Prostate gland (tissue), 2 donors: ENCODE measurements at regions not wholly inside any gene's neighbourhood (a gene's known extent, or its start where the extent isn't known, plus 50 kb on each side); places are given as distances from the start of the nearest gene placed in this dataset.

Source experiments
- DNase-seq: peaks from one replicate; pipeline ENCODE4 v3.0.0-alpha.2; 2019; ENCODE audit warnings: low spot score
- H3K27ac ChIP-seq, 2 donors: fragments of 200-600 bp; sonication (generic); 2 replicates each; pipeline ENCODE4 v1.5.1; 2017 to 2019
- H3K27me3 ChIP-seq: fragments of 200-600 bp; sonication (generic); replicated peaks from 2 replicates; pipeline ENCODE4 v1.5.1; 2019; ENCODE audit not compliant: insufficient read depth
- H3K36me3 ChIP-seq, 2 donors: fragments of 200-600 bp; sonication (generic); 1 replicate in 1 of 2; 2 replicates in 1 of 2; pipeline versions ENCODE4 v1.5.1 to v1.8.1; 2017 to 2019
- H3K4me1 ChIP-seq: fragments of 200-600 bp; sonication (generic); replicated peaks from 2 replicates; pipeline ENCODE4 v1.5.1; 2019
- H3K4me3 ChIP-seq, 2 donors: fragments of 200-600 bp; sonication (generic); 2 replicates each; pipeline ENCODE4 v1.5.1; 2017 to 2019
- H3K9me3 ChIP-seq: fragments of 200-600 bp; sonication (generic); 2 replicates; pipeline ENCODE4 v1.5.1; 2017
- POLR2A ChIP-seq: fragments of 450-650 bp; IDR thresholded peaks from one replicate; pipeline ENCODE4 v1.6.1; 2016; ENCODE audit warnings: antibody characterized with exemption, mild to moderate bottlenecking
- POLR2AphosphoS5 ChIP-seq: sonication (generic); formaldehyde crosslinking; IDR thresholded peaks from one replicate; pipeline ENCODE4 v1.6.1; 2017; ENCODE audit warnings: antibody characterized with exemption
- WGBS: methylation state at CpG from one replicate; pipeline ENCODE4 v1.1.5; 2018; 5-methylcytosine and 5-hydroxymethylcytosine counted together
- intact Hi-C: fragments of 100-400 bp; cut with DNase I; formaldehyde crosslinking; loops from one replicate; pipeline ENCODE4 v1.14.2; 2022
- TF ChIP-seq, protein P1 (sequence below), 4 experiments: fragments of 200-600 bp in 2 of 4; fragments of 450-650 bp in 2 of 4; sonication (generic) in 2 of 4; IDR thresholded peaks; 1 replicate in 3 of 4; 2 replicates in 1 of 4; pipeline ENCODE4 v1.5.1; 2016 to 2019; ENCODE audit warnings: antibody characterized with exemption in 4 of 4, mild to moderate bottlenecking in 2 of 4, moderate library complexity in 2 of 4

DNA sequence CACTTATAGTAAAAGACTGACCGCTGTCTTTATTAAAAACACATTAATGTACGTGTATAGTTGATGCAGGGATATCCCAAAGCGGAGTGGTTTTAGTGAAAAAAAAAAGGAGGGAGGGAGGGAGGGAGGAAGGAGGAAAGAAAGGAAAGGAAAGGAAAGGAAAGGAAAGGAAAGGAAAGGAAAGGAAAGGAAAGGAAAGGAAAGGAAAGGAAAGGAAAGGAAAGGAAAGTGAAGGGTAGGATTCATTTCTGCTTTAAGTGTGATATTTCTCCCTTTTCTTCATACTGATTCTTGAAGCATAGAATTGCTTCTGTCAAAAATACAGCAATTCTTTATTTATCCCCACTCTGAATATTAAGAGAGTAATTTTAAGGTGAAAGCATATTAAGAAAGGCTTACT is 504.9 kb downstream of the PPP4R3C start:
- Histone ChIP-seq H3K9me3 (no peaks in the 10 kb centered on the region), H3K27ac (no peak overlapping the region), H3K27me3 (no peaks in the 10 kb centered on the region), H3K4me1 (no peaks in the 10 kb centered on the region), H3K4me3 (no peak overlapping the region), H3K36me3 (no peaks in the 10 kb centered on the region)
- 100% methylated on average over 3 of the region's 3 CpGs for WGBS
- no peak for DNase-seq
- intact Hi-C loops = no loop called here
- TF ChIP-seq POLR2A (no peak), POLR2AphosphoS5 (no peak)
- TF ChIP-seq, protein P1, sequence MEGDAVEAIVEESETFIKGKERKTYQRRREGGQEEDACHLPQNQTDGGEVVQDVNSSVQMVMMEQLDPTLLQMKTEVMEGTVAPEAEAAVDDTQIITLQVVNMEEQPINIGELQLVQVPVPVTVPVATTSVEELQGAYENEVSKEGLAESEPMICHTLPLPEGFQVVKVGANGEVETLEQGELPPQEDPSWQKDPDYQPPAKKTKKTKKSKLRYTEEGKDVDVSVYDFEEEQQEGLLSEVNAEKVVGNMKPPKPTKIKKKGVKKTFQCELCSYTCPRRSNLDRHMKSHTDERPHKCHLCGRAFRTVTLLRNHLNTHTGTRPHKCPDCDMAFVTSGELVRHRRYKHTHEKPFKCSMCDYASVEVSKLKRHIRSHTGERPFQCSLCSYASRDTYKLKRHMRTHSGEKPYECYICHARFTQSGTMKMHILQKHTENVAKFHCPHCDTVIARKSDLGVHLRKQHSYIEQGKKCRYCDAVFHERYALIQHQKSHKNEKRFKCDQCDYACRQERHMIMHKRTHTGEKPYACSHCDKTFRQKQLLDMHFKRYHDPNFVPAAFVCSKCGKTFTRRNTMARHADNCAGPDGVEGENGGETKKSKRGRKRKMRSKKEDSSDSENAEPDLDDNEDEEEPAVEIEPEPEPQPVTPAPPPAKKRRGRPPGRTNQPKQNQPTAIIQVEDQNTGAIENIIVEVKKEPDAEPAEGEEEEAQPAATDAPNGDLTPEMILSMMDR (IDR thresholded peaks at IDR 0.05) = no peak

DNA sequence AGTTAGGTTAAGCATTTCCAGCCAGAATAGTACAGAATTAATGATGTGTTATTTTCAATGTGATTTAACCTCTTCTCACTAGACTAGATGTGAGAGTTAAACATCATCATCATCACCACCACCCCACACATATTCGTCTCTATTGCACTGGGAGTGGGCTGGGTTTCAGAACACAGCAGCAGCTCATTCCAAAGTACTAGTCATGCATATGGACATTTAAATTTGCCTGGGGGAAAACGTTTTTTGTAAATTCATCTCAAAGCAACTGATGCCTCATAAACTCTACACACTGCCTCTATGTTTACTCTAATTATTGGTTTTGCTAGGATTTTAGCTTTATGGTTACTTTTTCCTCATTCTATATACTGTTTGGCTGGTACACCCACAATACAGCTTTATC is 509.1 kb downstream of the PPP4R3C start:
- Histone ChIP-seq H3K9me3 (no peaks in the 10 kb centered on the region), H3K4me3 (no peak overlapping the region), H3K27me3 (no peaks in the 10 kb centered on the region), H3K36me3 (no peaks in the 10 kb centered on the region), H3K4me1 (no peaks in the 10 kb centered on the region), H3K27ac (no peak overlapping the region)
- WGBS = 13% methylated on average over 2 of the region's 2 CpGs
- no peak for DNase-seq
- intact Hi-C loops = no loop called here
- TF ChIP-seq POLR2A = no peak
- TF ChIP-seq, protein P1 (IDR thresholded peaks at IDR 0.05) = no peak
- TF ChIP-seq POLR2AphosphoS5 = no peak

DNA sequence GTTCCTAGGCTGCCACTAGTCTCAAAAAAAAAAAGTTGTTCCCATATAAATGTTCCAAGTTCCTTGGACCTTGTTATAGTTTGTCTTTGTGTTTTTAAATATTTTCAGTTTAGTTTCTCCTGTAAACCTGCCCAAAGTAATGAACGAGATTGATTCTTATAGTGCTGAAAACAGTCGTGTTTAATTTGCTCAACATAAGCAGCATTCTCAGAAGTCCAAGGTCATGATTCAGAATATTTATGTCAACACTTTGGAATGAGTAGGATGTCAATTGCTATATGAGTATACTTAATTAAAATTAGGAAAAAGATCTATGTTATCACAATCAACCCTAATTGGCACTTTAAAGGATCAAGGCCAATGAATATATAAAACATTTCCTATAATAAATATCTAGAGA is 510.9 kb downstream of the PPP4R3C start:
- Histone ChIP-seq H3K4me1 (no peaks in the 10 kb centered on the region), H3K4me3 (no peak overlapping the region), H3K27ac (no peak overlapping the region), H3K36me3 (no peaks in the 10 kb centered on the region), H3K27me3 (no peaks in the 10 kb centered on the region), H3K9me3 (no peaks in the 10 kb centered on the region)
- intact Hi-C loops = no loop called here
- DNase-seq = no peak
- WGBS = 18% methylated on average over 2 of the region's 2 CpGs
- TF ChIP-seq, protein P1 (IDR thresholded peaks at IDR 0.05) = no peak
- TF ChIP-seq POLR2A (no peak), POLR2AphosphoS5 (no peak)

DNA sequence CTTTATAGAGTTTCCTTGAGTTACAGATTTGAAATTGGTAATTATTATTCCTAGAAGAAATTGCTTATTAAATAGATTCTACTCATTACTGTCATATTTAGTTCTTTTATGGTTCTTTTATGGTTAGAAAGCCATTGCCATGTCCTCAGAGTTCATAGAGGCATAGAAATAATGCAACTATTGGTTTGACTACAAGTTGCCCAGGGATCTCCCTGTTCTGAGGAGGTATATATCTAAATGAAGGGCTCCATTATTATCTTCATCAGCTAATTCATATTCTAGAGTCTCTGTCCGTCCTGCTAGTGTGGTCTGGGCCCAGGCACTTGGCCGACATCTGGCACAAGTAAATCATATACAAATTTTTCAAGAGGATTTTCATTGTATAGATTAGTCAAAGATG is 535.7 kb downstream of the PPP4R3C start:
- no peaks in the 10 kb centered on the region for H3K4me1 ChIP-seq
- intact Hi-C loops = no loop called here
- no peak overlapping the region for H3K4me3 ChIP-seq
- H3K27me3 ChIP-seq = no peaks in the 10 kb centered on the region
- H3K36me3 ChIP-seq = no peaks in the 10 kb centered on the region
- TF ChIP-seq POLR2A = no peak
- TF ChIP-seq, protein P1 (IDR thresholded peaks at IDR 0.05) = no peak
- TF ChIP-seq POLR2AphosphoS5 = no peak
- no peak for DNase-seq
- H3K9me3 ChIP-seq = no peaks in the 10 kb centered on the region
- H3K27ac ChIP-seq = no peak overlapping the region
- 87% methylated on average over 2 of the region's 2 CpGs for WGBS

DNA sequence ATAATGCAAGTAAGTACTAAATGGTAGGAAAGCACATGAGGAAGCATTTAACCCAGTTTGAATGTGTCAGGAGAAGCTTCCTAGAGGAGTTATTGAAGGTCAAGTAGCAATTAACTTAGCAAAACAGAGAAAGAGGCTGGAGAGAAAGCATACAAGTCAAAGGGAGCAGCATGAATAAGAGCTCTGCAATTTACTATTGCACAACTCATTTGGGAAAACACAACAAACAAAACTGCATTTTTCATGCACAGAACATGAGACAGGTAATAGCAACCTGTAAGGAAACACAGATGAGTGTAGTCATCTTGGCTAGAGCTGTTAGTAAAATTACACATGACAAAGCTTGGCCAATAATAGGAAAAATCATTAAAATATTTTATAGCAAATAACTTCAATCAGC is 538.1 kb downstream of the PPP4R3C start:
- Histone ChIP-seq H3K27ac (no peak overlapping the region), H3K36me3 (no peaks in the 10 kb centered on the region), H3K4me3 (no peak overlapping the region), H3K27me3 (no peaks in the 10 kb centered on the region), H3K4me1 (no peaks in the 10 kb centered on the region), H3K9me3 (no peaks in the 10 kb centered on the region)
- TF ChIP-seq, protein P1 (IDR thresholded peaks at IDR 0.05) = no peak
- TF ChIP-seq POLR2A = no peak
- no peak for TF ChIP-seq POLR2AphosphoS5
- intact Hi-C loops = no loop called here
- no peak for DNase-seq
